ENCODE measurements at regions not wholly inside any gene's neighbourhood (a gene's known extent, or its start where the extent isn't known, plus 50 kb on each side); places are given as distances from the start of the nearest gene placed in this dataset.

- no peak for TF ChIP-seq EZH2 (IDR thresholded peaks at IDR 0.05; ENCODE audit: insufficient read depth, poor library complexity, severe bottlenecking)
- TF ChIP-seq EZH2phosphoT487 (IDR thresholded peaks at IDR 0.05; ENCODE audit: insufficient read depth, low read depth) = no peak
Observed at GRCh38 chr5:17928581-17928981, 294.3 kb downstream of the TAF11L14 start.
